ENCODE measurements at regions not wholly inside any gene's neighbourhood (a gene's known extent, or its start where the extent isn't known, plus 50 kb on each side); places are given as distances from the start of the nearest gene placed in this dataset.

GRCh38 chr1:117678246-117678977 is 72.6 kb downstream of the TENT5C start:
- Histone ChIP-seq H3K27me3 (ENCODE audit: insufficient read depth, low read length, poor library complexity) (no peaks in the 10 kb centered on the region), H3K27ac (ENCODE audit: low read length) (no peak overlapping the region), H3K36me3 (ENCODE audit: insufficient read depth, low read length) (no peaks in the 10 kb centered on the region), H4K20me1 (ENCODE audit: insufficient read depth, low read length) (no peaks in the 10 kb centered on the region), H3K4me1 (ENCODE audit: insufficient read depth, low read length) (no peaks in the 10 kb centered on the region), H3K4me3 (ENCODE audit: low read depth in 1 of 2, low read length in 2 of 2) (no peak overlapping the region), H3K79me2 (ENCODE audit: insufficient read depth, low read length) (no peaks in the 10 kb centered on the region), H3K9me3 (ENCODE audit: insufficient read depth, low read length, severe bottlenecking) (no peaks in the 10 kb centered on the region), H3K9ac (ENCODE audit: low read depth, low read length) (no peak overlapping the region), H2AFZ (ENCODE audit: low read depth, low read length) (no peak overlapping the region), H3K4me2 (ENCODE audit: insufficient read depth, low read length) (no peak overlapping the region)
- ATAC-seq (ENCODE audit: insufficient read depth, low read depth): no peak
- TF ChIP-seq CTCF (IDR thresholded peaks at IDR 0.05; ENCODE audit: borderline replicate concordance, extremely low read depth, low read length, poor library complexity, severe bottlenecking) (no peak), EZH2 (IDR thresholded peaks at IDR 0.05; ENCODE audit: borderline replicate concordance, low read depth, low read length, severe bottlenecking) (no peak)
- DNase-seq: no peak

GRCh38 chr1:117679299-117679698 is 73.5 kb downstream of the TENT5C start:
- no peak for ATAC-seq (ENCODE audit: insufficient read depth, low read depth)
- no peaks in the 10 kb centered on the region for H3K36me3 ChIP-seq (ENCODE audit: insufficient read depth, low read length)
- no peaks in the 10 kb centered on the region for H3K9me3 ChIP-seq (ENCODE audit: insufficient read depth, low read length, severe bottlenecking)
- no peaks in the 10 kb centered on the region for H3K79me2 ChIP-seq (ENCODE audit: insufficient read depth, low read length)
- no peak for DNase-seq
- H3K4me3 ChIP-seq (ENCODE audit: low read depth in 1 of 2, low read length in 2 of 2): no peak overlapping the region
- TF ChIP-seq EZH2 (IDR thresholded peaks at IDR 0.05; ENCODE audit: borderline replicate concordance, low read depth, low read length, severe bottlenecking) (no peak), CTCF (IDR thresholded peaks at IDR 0.05; ENCODE audit: borderline replicate concordance, extremely low read depth, low read length, poor library complexity, severe bottlenecking) (no peak)
- no peak overlapping the region for H2AFZ ChIP-seq (ENCODE audit: low read depth, low read length)
- H3K27me3 ChIP-seq (ENCODE audit: insufficient read depth, low read length, poor library complexity): no peaks in the 10 kb centered on the region
- no peaks in the 10 kb centered on the region for H4K20me1 ChIP-seq (ENCODE audit: insufficient read depth, low read length)
- H3K27ac ChIP-seq (ENCODE audit: low read length): no peak overlapping the region
- no peak overlapping the region for H3K4me2 ChIP-seq (ENCODE audit: insufficient read depth, low read length)
- H3K4me1 ChIP-seq (ENCODE audit: insufficient read depth, low read length): no peaks in the 10 kb centered on the region
- H3K9ac ChIP-seq (ENCODE audit: low read depth, low read length): no peak overlapping the region

- H3K4me3 ChIP-seq (ENCODE audit: low read depth in 1 of 2, low read length in 2 of 2): no peak overlapping the region
- ATAC-seq (ENCODE audit: insufficient read depth, low read depth): no peak
- H3K9ac ChIP-seq (ENCODE audit: low read depth, low read length): no peak overlapping the region
These were observed 74.0 kb downstream of the TENT5C start for GRCh38 chr1:117679868-117680267.

More at GRCh38 chr1:117679868-117680267, 74.0 kb downstream of the TENT5C start:
- no peaks in the 10 kb centered on the region for H3K36me3 ChIP-seq (ENCODE audit: insufficient read depth, low read length)
- no peaks in the 10 kb centered on the region for H4K20me1 ChIP-seq (ENCODE audit: insufficient read depth, low read length)
- no peak overlapping the region for H3K4me2 ChIP-seq (ENCODE audit: insufficient read depth, low read length)
- H3K27ac ChIP-seq (ENCODE audit: low read length): no peak overlapping the region
- H3K9me3 ChIP-seq (ENCODE audit: insufficient read depth, low read length, severe bottlenecking): no peaks in the 10 kb centered on the region
- H3K79me2 ChIP-seq (ENCODE audit: insufficient read depth, low read length): no peaks in the 10 kb centered on the region
- no peaks in the 10 kb centered on the region for H3K27me3 ChIP-seq (ENCODE audit: insufficient read depth, low read length, poor library complexity)
- DNase-seq: no peak
- no peaks in the 10 kb centered on the region for H3K4me1 ChIP-seq (ENCODE audit: insufficient read depth, low read length)
- no peak overlapping the region for H2AFZ ChIP-seq (ENCODE audit: low read depth, low read length)
- no peak for TF ChIP-seq CTCF (IDR thresholded peaks at IDR 0.05; ENCODE audit: borderline replicate concordance, extremely low read depth, low read length, poor library complexity, severe bottlenecking)
- no peak for TF ChIP-seq EZH2 (IDR thresholded peaks at IDR 0.05; ENCODE audit: borderline replicate concordance, low read depth, low read length, severe bottlenecking)

All from DND-41 (cell line).